ENCODE measurements at regions not wholly inside any gene's neighbourhood (a gene's known extent, or its start where the extent isn't known, plus 50 kb on each side); places are given as distances from the start of the nearest gene placed in this dataset.

- BruUV-seq (replicated peaks), result no TSS peak
- intact Hi-C loops (cut with micrococcal nuclease; ENCODE audit: unreplicated experiment), result no loop called here
- Histone ChIP-seq H3K27ac (ENCODE audit: low read length) (no peak overlapping the region), H3K4me3 (ENCODE audit: low read depth in 2 of 2, low read length in 2 of 2) (no peak overlapping the region), H3K36me3 (ENCODE audit: control insufficient read depth, insufficient read depth, low read length) (no peaks in the 10 kb centered on the region), H3K9me3 (ENCODE audit: control insufficient read depth, insufficient read depth, low read depth, low read length) (no peaks in the 10 kb centered on the region), H3K4me1 (ENCODE audit: control insufficient read depth, insufficient read depth, low read length) (no peaks in the 10 kb centered on the region), H3K27me3 (ENCODE audit: control insufficient read depth, insufficient read depth, low read length) (no peaks in the 10 kb centered on the region)
- ChIA-PET POLR2A (no interaction called here), CTCF (no interaction called here)
- ATAC-seq, result no peak
- no peak for TF ChIP-seq SIN3A (IDR thresholded peaks at IDR 0.05; ENCODE audit: borderline replicate concordance, insufficient read depth, low read depth, low read length)
- no peak for TF ChIP-seq POLR2AphosphoS5 (IDR thresholded peaks at IDR 0.05; ENCODE audit: low read depth, low read length)
- no peak for TF ChIP-seq TCF7L2 (IDR thresholded peaks at IDR 0.05; ENCODE audit: low read depth, low read length)
- TF ChIP-seq REST (IDR thresholded peaks at IDR 0.05; ENCODE audit: insufficient read depth in 1 of 2, low read depth in 2 of 2, low read length in 1 of 2), result no peak
- DNase-seq (ENCODE audit: low read depth, low spot score), result no peak
- in situ Hi-C loops (cut with HindIII; ENCODE audit: low pct_unique_long_range_greater_than_20kb, low sequenced_read_pairs), result no loop called here
Observed at GRCh38 chrX:69215161-69215875, 50.1 kb upstream of the PJA1 start.
